Osteoblast (primary cell): ENCODE measurements at regions not wholly inside any gene's neighbourhood (a gene's known extent, or its start where the extent isn't known, plus 50 kb on each side); places are given as distances from the start of the nearest gene placed in this dataset.

Experiments used
- DNase-seq: peaks from one replicate; pipeline ENCODE4 v3.0.0; 2011; ENCODE audit warnings: low spot score, mixed read lengths; ENCODE audit not compliant: insufficient read length; ENCODE audit errors: missing footprints
- H2AFZ ChIP-seq: 2 replicates; pipeline ENCODE4 v1.6.0; 2011; ENCODE audit warnings: mild to moderate bottlenecking, low read length
- H3K27ac ChIP-seq: 2 replicates; pipeline ENCODE4 v1.5.1; 2011; ENCODE audit warnings: mild to moderate bottlenecking, low read depth, low read length, moderate library complexity
- H3K27me3 ChIP-seq: 2 replicates; pipeline ENCODE4 v1.6.0; 2012; ENCODE audit warnings: mild to moderate bottlenecking, control low read depth, inconsistent platforms, low read length, moderate library complexity; ENCODE audit not compliant: insufficient read depth
- H3K36me3 ChIP-seq: 2 replicates; pipeline ENCODE4 v1.5.1; 2011; ENCODE audit warnings: mild to moderate bottlenecking, low read length, control low read depth, moderate library complexity; ENCODE audit not compliant: insufficient read depth
- H3K4me1 ChIP-seq: 2 replicates; pipeline ENCODE4 v1.5.1; 2011; ENCODE audit warnings: mild to moderate bottlenecking, low read length, control low read depth, moderate library complexity; ENCODE audit not compliant: insufficient read depth
- H3K4me2 ChIP-seq: 2 replicates; pipeline ENCODE4 v1.6.0; 2011; ENCODE audit warnings: mild to moderate bottlenecking, low read length; ENCODE audit not compliant: insufficient read depth
- H3K4me3 ChIP-seq: fragments of 200-600 bp; sonication (generic); 3 replicates; pipeline ENCODE4 v1.5.1; 2012; ENCODE audit warnings: mild to moderate bottlenecking, low read length, inconsistent platforms; ENCODE audit not compliant: insufficient read depth
- H3K79me2 ChIP-seq: 2 replicates; pipeline ENCODE4 v1.6.0; 2012; ENCODE audit warnings: mild to moderate bottlenecking, low read length, control low read depth, inconsistent platforms; ENCODE audit not compliant: insufficient read depth
- H3K9me3 ChIP-seq: 2 replicates; pipeline ENCODE4 v1.5.1; 2011; ENCODE audit warnings: low read depth, low read length, control low read depth
- H4K20me1 ChIP-seq: 2 replicates; pipeline ENCODE4 v1.6.0; 2012; ENCODE audit warnings: mild to moderate bottlenecking, low read length, control low read depth; ENCODE audit not compliant: insufficient read depth
- TF ChIP-seq, protein P1 (sequence below): IDR thresholded peaks from 2 replicates; pipeline ENCODE4 v1.5.1; 2011; ENCODE audit warnings: mild to moderate bottlenecking, low read depth, low read length, moderate library complexity; ENCODE audit errors: extremely low read depth

DNA sequence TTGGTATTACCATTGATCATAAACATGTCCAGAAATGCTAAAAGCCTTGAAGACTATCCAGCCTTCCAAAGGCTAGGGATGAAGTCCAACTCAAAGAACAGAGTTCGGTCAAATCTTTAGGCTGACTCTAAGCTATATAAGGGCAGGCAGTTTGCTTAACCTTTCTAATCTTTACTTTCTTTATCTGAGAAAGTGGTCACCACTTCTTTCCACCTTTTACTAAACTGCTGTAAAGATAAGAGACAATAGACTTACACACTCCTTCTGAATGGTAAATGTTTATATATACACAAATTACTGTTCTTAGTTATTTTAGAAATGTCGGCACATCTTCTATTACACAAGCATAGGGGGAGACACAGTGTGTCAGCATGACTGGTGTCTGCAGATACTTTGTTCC lies 100.4 kb downstream of the NREP start:
- DNase-seq: no peak
- H3K4me2 ChIP-seq: no peak overlapping the region
- H4K20me1 ChIP-seq: no peaks in the 10 kb centered on the region
- no peaks in the 10 kb centered on the region for H3K4me1 ChIP-seq
- TF ChIP-seq, protein P1, sequence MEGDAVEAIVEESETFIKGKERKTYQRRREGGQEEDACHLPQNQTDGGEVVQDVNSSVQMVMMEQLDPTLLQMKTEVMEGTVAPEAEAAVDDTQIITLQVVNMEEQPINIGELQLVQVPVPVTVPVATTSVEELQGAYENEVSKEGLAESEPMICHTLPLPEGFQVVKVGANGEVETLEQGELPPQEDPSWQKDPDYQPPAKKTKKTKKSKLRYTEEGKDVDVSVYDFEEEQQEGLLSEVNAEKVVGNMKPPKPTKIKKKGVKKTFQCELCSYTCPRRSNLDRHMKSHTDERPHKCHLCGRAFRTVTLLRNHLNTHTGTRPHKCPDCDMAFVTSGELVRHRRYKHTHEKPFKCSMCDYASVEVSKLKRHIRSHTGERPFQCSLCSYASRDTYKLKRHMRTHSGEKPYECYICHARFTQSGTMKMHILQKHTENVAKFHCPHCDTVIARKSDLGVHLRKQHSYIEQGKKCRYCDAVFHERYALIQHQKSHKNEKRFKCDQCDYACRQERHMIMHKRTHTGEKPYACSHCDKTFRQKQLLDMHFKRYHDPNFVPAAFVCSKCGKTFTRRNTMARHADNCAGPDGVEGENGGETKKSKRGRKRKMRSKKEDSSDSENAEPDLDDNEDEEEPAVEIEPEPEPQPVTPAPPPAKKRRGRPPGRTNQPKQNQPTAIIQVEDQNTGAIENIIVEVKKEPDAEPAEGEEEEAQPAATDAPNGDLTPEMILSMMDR: no peak
- H3K27ac ChIP-seq: no peak overlapping the region
- H3K4me3 ChIP-seq: no peak overlapping the region
- H3K9me3 ChIP-seq: no peaks in the 10 kb centered on the region
- no peak overlapping the region for H2AFZ ChIP-seq
- no peaks in the 10 kb centered on the region for H3K79me2 ChIP-seq
- no peaks in the 10 kb centered on the region for H3K36me3 ChIP-seq
- H3K27me3 ChIP-seq: no peaks in the 10 kb centered on the region

DNA sequence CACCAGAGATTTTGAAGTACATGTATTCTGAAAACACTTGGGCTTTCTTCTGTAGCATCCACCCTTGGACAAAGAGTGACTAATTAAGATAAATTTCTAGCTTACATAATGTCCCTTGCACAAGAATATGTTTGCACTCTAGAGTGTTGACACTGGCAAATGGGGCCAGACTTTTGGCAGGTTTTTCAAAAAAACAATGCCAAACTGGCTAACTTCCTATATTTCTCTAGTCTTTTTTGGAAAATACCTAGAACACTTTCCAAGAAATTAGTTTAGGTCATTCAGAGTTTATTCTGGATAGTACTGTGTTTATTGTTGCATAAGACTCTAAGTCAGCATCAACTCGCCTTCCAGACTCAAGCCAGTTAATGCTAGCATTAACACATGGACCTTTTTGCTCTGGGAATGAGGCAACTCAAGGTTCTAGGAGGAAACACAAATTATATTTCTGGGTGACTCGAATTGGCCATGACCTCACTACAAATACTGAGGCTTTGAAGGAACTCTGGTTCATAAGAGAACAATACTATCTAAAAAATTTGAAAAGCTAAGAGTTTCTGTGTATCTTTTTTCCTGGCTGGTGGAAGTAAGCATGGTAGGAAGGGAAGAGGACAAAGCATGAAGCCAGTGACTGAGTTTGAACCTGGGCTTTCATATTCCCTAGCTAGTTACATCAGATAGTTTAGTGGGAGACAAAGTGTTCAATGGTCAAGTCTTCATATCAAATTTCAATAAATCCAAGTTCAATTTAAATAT lies 101.6 kb downstream of the NREP start:
- Histone ChIP-seq H4K20me1 (no peaks in the 10 kb centered on the region), H3K4me2 (no peak overlapping the region), H3K27ac (no peak overlapping the region), H3K4me3 (no peak overlapping the region), H3K9me3 (no peaks in the 10 kb centered on the region), H3K27me3 (no peaks in the 10 kb centered on the region), H2AFZ (no peak overlapping the region), H3K4me1 (no peaks in the 10 kb centered on the region), H3K79me2 (no peaks in the 10 kb centered on the region), H3K36me3 (no peaks in the 10 kb centered on the region)
- TF ChIP-seq, protein P1: no peak
- peak; percentile 53 for DNase-seq

DNA sequence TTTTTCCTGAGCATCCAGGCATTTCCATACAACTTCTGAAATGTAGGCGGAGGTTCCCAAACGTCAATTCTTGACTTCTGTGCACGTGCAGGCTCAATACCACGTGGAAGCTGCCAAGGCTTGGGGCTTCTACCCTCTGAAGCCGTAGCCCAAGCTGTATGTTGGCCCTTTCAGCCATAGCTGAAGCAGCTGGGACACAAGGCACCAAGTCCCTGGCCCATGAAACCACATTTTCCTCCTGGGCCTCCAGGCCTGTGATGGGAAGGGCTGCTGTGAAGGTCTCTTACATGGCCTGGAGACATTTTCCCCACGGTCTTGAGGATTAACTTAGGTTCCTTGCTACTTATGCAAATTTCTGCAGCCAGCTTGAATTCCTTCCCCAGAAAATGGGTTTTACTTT lies 103.6 kb downstream of the NREP start:
- no peak overlapping the region for H3K4me3 ChIP-seq
- no peak overlapping the region for H3K4me2 ChIP-seq
- H3K27me3 ChIP-seq: no peaks in the 10 kb centered on the region
- no peaks in the 10 kb centered on the region for H4K20me1 ChIP-seq
- TF ChIP-seq, protein P1: no peak
- no peaks in the 10 kb centered on the region for H3K9me3 ChIP-seq
- no peaks in the 10 kb centered on the region for H3K36me3 ChIP-seq
- H3K4me1 ChIP-seq: peaks cover 6% of the 10 kb centered on the region
- no peak overlapping the region for H2AFZ ChIP-seq
- no peaks in the 10 kb centered on the region for H3K79me2 ChIP-seq
- H3K27ac ChIP-seq: no peak overlapping the region
- no peak for DNase-seq

DNA sequence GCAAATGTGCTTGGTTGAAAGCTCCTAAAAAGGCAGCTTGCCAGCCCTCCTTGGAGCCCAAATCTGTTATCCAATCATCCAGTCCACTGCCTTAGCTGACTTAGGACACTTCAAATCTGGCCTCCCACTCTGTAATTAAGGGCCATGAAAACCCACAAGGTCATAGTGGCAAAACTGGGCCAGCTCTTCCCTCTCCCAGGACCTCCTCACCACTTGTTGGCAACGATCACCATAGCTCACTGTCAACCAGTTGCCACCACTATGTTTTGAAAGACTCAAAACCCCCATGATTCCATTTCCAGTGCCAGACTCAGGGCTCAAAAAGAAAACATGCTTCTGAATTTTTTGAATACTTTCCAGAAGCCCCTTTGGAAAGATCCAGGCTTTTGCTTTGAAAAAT lies 107.5 kb downstream of the NREP start:
- DNase-seq: no peak
- Histone ChIP-seq H3K79me2 (no peaks in the 10 kb centered on the region), H4K20me1 (no peaks in the 10 kb centered on the region), H3K4me3 (no peak overlapping the region), H3K9me3 (no peaks in the 10 kb centered on the region), H3K4me1 (peaks cover 6% of the 10 kb centered on the region), H3K4me2 (no peak overlapping the region), H3K36me3 (no peaks in the 10 kb centered on the region), H3K27ac (no peak overlapping the region), H3K27me3 (no peaks in the 10 kb centered on the region), H2AFZ (no peak overlapping the region)
- TF ChIP-seq, protein P1: no peak
